ENCODE measurements at regions not wholly inside any gene's neighbourhood (a gene's known extent, or its start where the extent isn't known, plus 50 kb on each side); places are given as distances from the start of the nearest gene placed in this dataset.

- Histone ChIP-seq H3K4me1 (no peaks in the 10 kb centered on the region), H3K27ac (no peak overlapping the region), H3K36me3 (no peaks in the 10 kb centered on the region), H3K27me3 (no peaks in the 10 kb centered on the region), H3K9me3 (no peaks in the 10 kb centered on the region), H3K4me3 (no peak overlapping the region)
- DNase-seq (ENCODE audit: low spot score in 2 of 2), result no peak
- intact Hi-C loops (cut with DNase I), result no loop called here
- no peak for TF ChIP-seq CTCF (IDR thresholded peaks at IDR 0.05)
These were observed 436.7 kb downstream of the DAD1 start for GRCh38 chr14:22152161-22152870.

GRCh38 chr14:22151121-22151520 is 437.9 kb downstream of the DAD1 start:
- no peaks in the 10 kb centered on the region for H3K36me3 ChIP-seq
- no peaks in the 10 kb centered on the region for H3K4me1 ChIP-seq
- no peak overlapping the region for H3K4me3 ChIP-seq
- no peaks in the 10 kb centered on the region for H3K27me3 ChIP-seq
- intact Hi-C loops (cut with DNase I), result no loop called here
- no peaks in the 10 kb centered on the region for H3K9me3 ChIP-seq
- H3K27ac ChIP-seq, result no peak overlapping the region
- no peak for DNase-seq (ENCODE audit: low spot score in 2 of 2)
- no peak for TF ChIP-seq CTCF (IDR thresholded peaks at IDR 0.05)

DNA sequence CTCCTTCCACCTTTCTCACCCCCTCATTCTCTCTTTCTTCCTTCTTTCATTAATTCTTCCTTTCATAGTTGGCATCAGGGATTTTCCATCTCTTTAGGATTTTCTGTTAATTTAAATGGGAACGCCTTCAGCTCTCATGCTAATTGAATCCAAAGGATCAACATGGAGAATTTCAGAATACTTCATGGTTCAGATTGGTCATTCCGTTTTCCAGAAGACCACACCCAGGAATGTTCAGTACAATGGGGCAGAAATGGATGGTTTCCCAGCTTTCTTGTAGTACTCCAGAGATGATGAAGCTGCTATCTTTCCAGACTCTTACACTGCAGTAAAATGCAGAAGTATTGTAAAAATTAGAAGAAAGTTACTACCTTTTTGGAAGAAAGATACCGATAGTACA is 440.0 kb downstream of the DAD1 start:
- Histone ChIP-seq H3K27ac (no peak overlapping the region), H3K36me3 (no peaks in the 10 kb centered on the region), H3K27me3 (no peaks in the 10 kb centered on the region), H3K9me3 (no peaks in the 10 kb centered on the region), H3K4me1 (no peaks in the 10 kb centered on the region), H3K4me3 (no peak overlapping the region)
- TF ChIP-seq CTCF (IDR thresholded peaks at IDR 0.05), result no peak
- intact Hi-C loops (cut with DNase I), result no loop called here
- no peak for DNase-seq (ENCODE audit: low spot score in 2 of 2)

DNA sequence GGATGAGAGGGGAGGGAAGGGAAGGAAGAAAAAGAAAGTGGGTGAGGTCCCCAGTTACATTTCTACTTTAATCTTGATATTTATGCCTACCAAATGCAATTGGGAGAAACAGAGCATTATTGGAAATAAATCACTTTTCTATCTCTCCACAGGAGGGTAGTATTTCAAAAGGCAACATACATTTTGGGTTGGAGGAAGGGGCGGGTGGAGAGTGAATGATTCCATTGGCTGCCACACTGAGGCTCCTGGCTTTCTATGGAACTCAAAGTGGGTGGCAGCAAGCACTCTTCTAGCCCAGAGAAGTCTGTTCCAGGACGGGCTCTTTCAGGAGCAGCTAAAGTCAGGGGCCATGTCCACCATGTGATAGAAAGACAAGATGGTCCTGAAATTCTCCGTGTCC is 441.3 kb downstream of the DAD1 start:
- no peaks in the 10 kb centered on the region for H3K36me3 ChIP-seq
- H3K4me1 ChIP-seq, result no peaks in the 10 kb centered on the region
- H3K4me3 ChIP-seq, result no peak overlapping the region
- TF ChIP-seq CTCF (IDR thresholded peaks at IDR 0.05), result no peak
- DNase-seq (ENCODE audit: low spot score in 2 of 2), result no peak
- intact Hi-C loops (cut with DNase I), result no loop called here
- no peaks in the 10 kb centered on the region for H3K27me3 ChIP-seq
- H3K9me3 ChIP-seq, result no peaks in the 10 kb centered on the region
- no peak overlapping the region for H3K27ac ChIP-seq

GRCh38 chr14:22143363-22143762 is 445.7 kb downstream of the DAD1 start:
- Histone ChIP-seq H3K4me3 (no peak overlapping the region), H3K36me3 (no peaks in the 10 kb centered on the region), H3K27me3 (no peaks in the 10 kb centered on the region), H3K4me1 (no peaks in the 10 kb centered on the region), H3K27ac (no peak overlapping the region), H3K9me3 (no peaks in the 10 kb centered on the region)
- TF ChIP-seq CTCF (IDR thresholded peaks at IDR 0.05), result no peak
- no peak for DNase-seq (ENCODE audit: low spot score in 2 of 2)
- intact Hi-C loops (cut with DNase I), result no loop called here

- no peak for DNase-seq (ENCODE audit: low spot score in 2 of 2)
These were observed 448.4 kb downstream of the DAD1 start for GRCh38 chr14:22140633-22141032.

More at GRCh38 chr14:22140633-22141032, 448.4 kb downstream of the DAD1 start:
- Histone ChIP-seq H3K9me3 (no peaks in the 10 kb centered on the region), H3K36me3 (no peaks in the 10 kb centered on the region), H3K4me1 (no peaks in the 10 kb centered on the region), H3K4me3 (no peak overlapping the region), H3K27me3 (no peaks in the 10 kb centered on the region), H3K27ac (no peak overlapping the region)
- no peak for TF ChIP-seq CTCF (IDR thresholded peaks at IDR 0.05)
- intact Hi-C loops (cut with DNase I), result no loop called here

Data from ascending aorta (tissue), 2 donors.